Heart right ventricle (tissue), 16 donors: ENCODE measurements at regions not wholly inside any gene's neighbourhood (a gene's known extent, or its start where the extent isn't known, plus 50 kb on each side); places are given as distances from the start of the nearest gene placed in this dataset.
A peak's percentile ranks its signal among the peaks of the same experiment; 100 is the strongest.

Experiments
- ATAC-seq, 8 donors: fragments of 200-7000 bp; cut with Tn5 transposase; one replicate each; pipeline ENCODE4 v1.9.1; 2020; ENCODE audit warnings: mild to moderate bottlenecking in 8 of 8, moderate library complexity in 8 of 8, moderate number of reproducible peaks in 1 of 8
- DNase-seq, 2 donors: peaks; one replicate each; pipeline ENCODE4 v3.0.0-alpha.2; 2020
- H3K27ac ChIP-seq, 10 donors: fragments of 200-600 bp; sonication (generic) in 2 of 10; one replicate each; pipeline versions ENCODE4 v1.5.0 to v1.8.0; 2020 to 2022; ENCODE audit warnings: mild to moderate bottlenecking in 3 of 10
- H3K27me3 ChIP-seq, 7 donors: fragments of 200-600 bp; one replicate each; pipeline ENCODE4 v1.8.0; 2021 to 2022; ENCODE audit warnings: mild to moderate bottlenecking in 2 of 7
- H3K36me3 ChIP-seq, 9 donors: fragments of 200-600 bp; sonication (generic) in 1 of 9; one replicate each; pipeline versions ENCODE4 v1.5.0 to v1.8.0; 2020 to 2022; ENCODE audit warnings: mild to moderate bottlenecking in 2 of 9
- H3K4me1 ChIP-seq, 9 donors: fragments of 200-600 bp; sonication (generic) in 1 of 9; one replicate each; pipeline versions ENCODE4 v1.5.0 to v1.8.0; 2020 to 2022; ENCODE audit warnings: mild to moderate bottlenecking in 4 of 9
- H3K4me3 ChIP-seq, 10 donors: fragments of 200-600 bp; sonication (generic) in 2 of 10; one replicate each; pipeline versions ENCODE4 v1.5.0 to v1.8.0; 2020 to 2022; ENCODE audit warnings: mild to moderate bottlenecking in 7 of 10, moderate library complexity in 2 of 10
- H3K9me3 ChIP-seq, 11 donors: fragments of 200-600 bp in 10 of 11; sonication (generic) in 2 of 11; one replicate each; pipeline versions ENCODE4 v1.5.0 to v1.8.0; 2013 to 2022; ENCODE audit warnings: mild to moderate bottlenecking in 2 of 11, control low read depth in 1 of 11, moderate library complexity in 1 of 11
- CTCF ChIP-seq, 9 donors: fragments of 200-600 bp; sonication (generic) in 2 of 9; IDR thresholded peaks; one replicate each; pipeline versions ENCODE4 v1.5.0 to v1.8.0; 2021 to 2022; ENCODE audit warnings: antibody characterized with exemption in 9 of 9, mild to moderate bottlenecking in 5 of 9, moderate library complexity in 1 of 9
- WGBS, 2 donors: extraction: QIAGEN DNeasy Blood & Tissue Kit; methylation state at CpG; one replicate each; pipeline ENCODE4 v1.1.7; 2013; ENCODE audit warnings: inconsistent platforms in 1 of 2; 5-methylcytosine and 5-hydroxymethylcytosine counted together
- intact Hi-C, 10 donors: fragments of 100-400 bp; cut with DNase I; formaldehyde crosslinking; loops; one replicate each; pipeline versions ENCODE4 v1.11.1 to v1.14.2; 2022
- donor health status: Arrhythmogenic right ventricular cardiomyopathy.
- donor health status: ischemic (EF 13 %, LVEDD 7.1; RV severe dilation, severe dysfunction).
- donor health status: healthy with polysubstance abuse.
- donor health status: DM: no; HTN: yes; CAD: no.
- donor health status: DM: no; HTN: no; CAD: no.
- donor health status: ischemic (EF 25% LVEDD 6.9; RV normal size, moderate dysfunction).
- donor health status: ischemic (EF 25% LVEDD 5.7; RV mildly dilated, moderate dysfunction).
- donor health status: healthy.
- donor health status: DM: yes; HTN: yes; CAD: no.
- donor health status: Ischemic cardiomyopathy.
- donor health status: ischemic (EF 35%, LVEDD 5.7; RV mildly dilated, moderate dysfunction).
- donor health status: nonischemic (EF 11% LVEDD 7.7; RV severe dilation, severe dysfunction).
- donor health status: DM: yes; HTN: yes; CAD: no.
- donor health status: PGD.
- donor health status: ischemic (EF 29% LVEDD 5.4; RV normal size, mild dysfunction).
- donor health status: nonischemic (EF 23%, LVEDD 6.1; RV moderate dilation, normal function).

GRCh38 chr19:41495589-41495988, 52.6 kb downstream of the ERICH4 start:
- peaks cover 0 to 11% (median 9%) of the 10 kb centered on the region in 7 donors for H3K27me3 ChIP-seq
- H3K9me3 ChIP-seq = peaks cover 0 to 9% (median 0%) of the 10 kb centered on the region in 11 donors
- DNase-seq = no peak
- TF ChIP-seq CTCF (IDR thresholded peaks at IDR 0.05) = no peak
- 13 to 22% methylated on average over 1 of the region's 1 CpG for WGBS, 2 donors
- ATAC-seq = no peak
- H3K27ac ChIP-seq = no peak overlapping the region
- H3K36me3 ChIP-seq = peaks cover 0 to 22% (median 0%) of the 10 kb centered on the region in 9 donors
- intact Hi-C loops = no loop called here
- no peak overlapping the region for H3K4me3 ChIP-seq
- peaks cover 0 to 42% (median 18%) of the 10 kb centered on the region in 9 donors for H3K4me1 ChIP-seq

GRCh38 chr19:41499899-41500298, 56.9 kb downstream of the ERICH4 start:
- Histone ChIP-seq H3K4me3 (peak overlapping the region; percentile 44 to 75 (median 56)), H3K27ac (peak overlapping the region; percentile 72 to 96 (median 88))
- WGBS, 2 donors = 58 to 66% methylated on average over 10 of the region's 10 CpGs

DNA sequence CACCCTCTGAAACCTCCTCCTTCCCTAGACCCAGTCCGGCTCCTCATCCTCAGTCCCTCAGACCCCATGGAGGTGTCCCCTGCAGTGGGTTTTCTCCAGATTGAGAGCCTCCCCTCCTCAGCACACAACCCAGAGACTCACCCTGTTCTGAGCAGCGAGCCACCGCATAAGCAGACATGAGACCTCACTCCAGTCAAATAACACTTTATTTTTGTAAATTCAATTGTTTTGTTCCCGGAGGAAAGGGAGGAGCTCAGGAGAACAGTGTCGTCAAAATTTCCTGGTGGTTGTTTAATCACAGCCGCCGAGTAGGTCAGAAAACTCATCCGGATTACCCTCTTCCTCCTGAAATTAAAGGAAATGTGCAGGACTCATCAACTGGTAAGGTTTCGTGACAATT, 57.5 kb downstream of the ERICH4 start:
- H3K4me3 ChIP-seq = peak overlapping the region; percentile 44 to 75 (median 56)
- no peak for TF ChIP-seq CTCF (IDR thresholded peaks at IDR 0.05)
- intact Hi-C loops = no loop called here
- peaks cover 0 to 28% (median 15%) of the 10 kb centered on the region in 7 donors for H3K27me3 ChIP-seq
- ATAC-seq = peak; percentile 46 to 81 (median 74)
- peaks cover 0 to 45% (median 18%) of the 10 kb centered on the region in 9 donors for H3K4me1 ChIP-seq
- peaks cover 0 to 6% (median 0%) of the 10 kb centered on the region in 11 donors for H3K9me3 ChIP-seq
- peak overlapping the region; percentile 72 to 96 (median 88) for H3K27ac ChIP-seq
- H3K36me3 ChIP-seq = no peaks in the 10 kb centered on the region
- 64 to 68% methylated on average over 9 of the region's 9 CpGs for WGBS, 2 donors
- no peak for DNase-seq

More at GRCh38 chr19:41499899-41500298, 56.9 kb downstream of the ERICH4 start:
- Histone ChIP-seq H3K9me3 (peaks cover 0 to 6% (median 0%) of the 10 kb centered on the region in 11 donors), H3K36me3 (peaks cover 0 to 3% (median 0%) of the 10 kb centered on the region in 9 donors), H3K4me1 (peaks cover 0 to 50% (median 18%) of the 10 kb centered on the region in 9 donors), H3K27me3 (peaks cover 0 to 23% (median 12%) of the 10 kb centered on the region in 7 donors)
- no peak for TF ChIP-seq CTCF (IDR thresholded peaks at IDR 0.05)
- no peak for DNase-seq
- ATAC-seq = peak in 2 of 8 donors; percentile 26 to 41
- intact Hi-C loops = no loop called here

DNA sequence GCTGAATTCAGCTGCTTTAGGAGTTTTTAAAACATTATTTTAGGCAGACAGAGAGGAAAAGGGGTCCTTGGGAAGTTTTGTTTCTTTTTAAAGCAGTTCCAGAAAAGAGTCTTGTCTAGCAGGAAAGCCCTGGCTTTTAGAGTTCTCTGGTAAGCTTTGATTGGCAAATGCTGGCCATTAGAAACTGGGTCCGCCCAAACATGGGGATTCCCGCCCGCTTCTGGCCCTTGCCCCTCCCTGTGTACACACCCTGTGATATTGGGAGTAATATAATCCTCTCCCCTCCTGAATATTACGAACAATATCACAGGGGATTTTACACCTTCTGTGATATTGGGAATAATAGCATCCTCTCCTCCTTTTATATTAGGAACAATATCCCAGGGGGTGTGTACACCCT, 58.9 kb downstream of the ERICH4 start:
- ATAC-seq (no peak), DNase-seq (no peak)
- Histone ChIP-seq H3K4me3 (peak overlapping the region in 1 of 10 donors; percentile 68), H3K27ac (peak overlapping the region in 8 of 10 donors; percentile 31 to 96 (median 87)), H3K9me3 (peaks cover 0 to 6% (median 0%) of the 10 kb centered on the region in 11 donors), H3K27me3 (peaks cover 0 to 31% (median 15%) of the 10 kb centered on the region in 7 donors), H3K36me3 (no peaks in the 10 kb centered on the region), H3K4me1 (peaks cover 0 to 33% (median 10%) of the 10 kb centered on the region in 9 donors)
- WGBS, 2 donors = 61 to 71% methylated on average over 4 of the region's 4 CpGs
- intact Hi-C loops = no loop called here
- TF ChIP-seq CTCF (IDR thresholded peaks at IDR 0.05) = no peak
